ENCODE measurements at regions not wholly inside any gene's neighbourhood (a gene's known extent, or its start where the extent isn't known, plus 50 kb on each side); places are given as distances from the start of the nearest gene placed in this dataset.

DNA sequence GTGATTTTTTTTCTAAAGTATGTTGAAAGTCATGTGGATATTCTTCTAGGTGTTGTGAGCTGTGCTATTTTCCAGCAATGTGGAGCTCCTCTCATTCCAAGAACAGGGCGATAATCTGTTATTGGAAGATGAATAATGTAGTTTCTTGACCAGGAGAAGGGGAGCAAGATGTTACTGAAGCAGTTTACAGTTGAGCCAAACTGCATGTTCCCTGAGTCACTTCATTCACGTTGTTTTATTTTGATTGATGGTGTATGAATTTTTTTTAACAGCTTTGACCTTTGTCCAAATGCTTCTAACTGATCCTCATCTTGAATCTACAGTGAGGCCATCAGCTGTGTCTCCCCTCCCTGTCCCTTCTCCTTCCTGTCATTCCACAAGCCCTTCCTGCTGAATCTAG lies 277.1 kb upstream of the KLF6 start:
- Histone ChIP-seq H3T11ph (ENCODE audit: low read length) (no peak overlapping the region), H3K23me2 (ENCODE audit: insufficient read length, low read depth, low read length, poor library complexity, severe bottlenecking) (no peaks in the 10 kb centered on the region), H3K56ac (ENCODE audit: insufficient read length, low read depth, low read length) (no peak overlapping the region), H4K5ac (ENCODE audit: insufficient read length, low read depth, low read length) (no peak overlapping the region), H4K20me1 (ENCODE audit: control insufficient read depth, insufficient read depth, insufficient read length) (no peaks in the 10 kb centered on the region), H2BK15ac (ENCODE audit: low read depth, low read length) (no peak overlapping the region), H3K9me3 (ENCODE audit: control insufficient read depth, low read depth, low read length) (no peaks in the 10 kb centered on the region), H3K4ac (ENCODE audit: low read depth, low read length) (no peak overlapping the region), H2BK12ac (ENCODE audit: insufficient read length, low read depth, low read length) (no peak overlapping the region), H4K91ac (ENCODE audit: insufficient read length, low read depth, low read length) (no peak overlapping the region), H2AK5ac (ENCODE audit: insufficient read length, low read length) (no peak overlapping the region), H3K23ac (ENCODE audit: insufficient read length, low read depth, low read length) (no peak overlapping the region), H2AFZ (ENCODE audit: low read length) (no peak overlapping the region), H2BK20ac (ENCODE audit: low read depth, low read length, poor library complexity, severe bottlenecking) (no peak overlapping the region), H4K8ac (replicated peaks; ENCODE audit: insufficient read length, low read depth, low read length) (no peak overlapping the region), H2BK120ac (ENCODE audit: low read depth, low read length, poor library complexity, severe bottlenecking) (no peak overlapping the region), H2BK5ac (ENCODE audit: insufficient read length, low read length) (no peak overlapping the region), H3K27ac (ENCODE audit: insufficient read length, low read depth, low read length) (no peak overlapping the region), H3K79me2 (ENCODE audit: insufficient read depth, low read length) (no peaks in the 10 kb centered on the region), H3K18ac (ENCODE audit: insufficient read length, low read depth, low read length) (no peak overlapping the region), H3K79me1 (ENCODE audit: insufficient read depth, low read depth, low read length, poor library complexity, severe bottlenecking) (no peaks in the 10 kb centered on the region), H3K9ac (ENCODE audit: extremely low read depth, insufficient read length, low read length) (no peak overlapping the region), H3K4me2 (ENCODE audit: insufficient read depth, insufficient read length, low read length) (no peak overlapping the region), H3K27me3 (ENCODE audit: insufficient read depth, low read length) (no peaks in the 10 kb centered on the region), H3K4me1 (ENCODE audit: insufficient read depth, low read length) (no peaks in the 10 kb centered on the region), H3K14ac (ENCODE audit: insufficient read depth, low read length) (no peak overlapping the region)
- no peak overlapping the region for H3K4me3 Mint-ChIP-seq
- H3K27ac Mint-ChIP-seq, result no peak overlapping the region
- no CpG with 5 or more reads among the region's 2 CpGs for WGBS (ENCODE audit: extremely low coverage, insufficient read length, low lambda C conversion rate)
- H3K27me3 Mint-ChIP-seq (ENCODE audit: low read depth), result no peaks in the 10 kb centered on the region; the same call in 1 of the 2 replicates
- DNase-seq, result no peak
- no peaks in the 10 kb centered on the region for H3K9me3 Mint-ChIP-seq
- TF ChIP-seq, protein P1, sequence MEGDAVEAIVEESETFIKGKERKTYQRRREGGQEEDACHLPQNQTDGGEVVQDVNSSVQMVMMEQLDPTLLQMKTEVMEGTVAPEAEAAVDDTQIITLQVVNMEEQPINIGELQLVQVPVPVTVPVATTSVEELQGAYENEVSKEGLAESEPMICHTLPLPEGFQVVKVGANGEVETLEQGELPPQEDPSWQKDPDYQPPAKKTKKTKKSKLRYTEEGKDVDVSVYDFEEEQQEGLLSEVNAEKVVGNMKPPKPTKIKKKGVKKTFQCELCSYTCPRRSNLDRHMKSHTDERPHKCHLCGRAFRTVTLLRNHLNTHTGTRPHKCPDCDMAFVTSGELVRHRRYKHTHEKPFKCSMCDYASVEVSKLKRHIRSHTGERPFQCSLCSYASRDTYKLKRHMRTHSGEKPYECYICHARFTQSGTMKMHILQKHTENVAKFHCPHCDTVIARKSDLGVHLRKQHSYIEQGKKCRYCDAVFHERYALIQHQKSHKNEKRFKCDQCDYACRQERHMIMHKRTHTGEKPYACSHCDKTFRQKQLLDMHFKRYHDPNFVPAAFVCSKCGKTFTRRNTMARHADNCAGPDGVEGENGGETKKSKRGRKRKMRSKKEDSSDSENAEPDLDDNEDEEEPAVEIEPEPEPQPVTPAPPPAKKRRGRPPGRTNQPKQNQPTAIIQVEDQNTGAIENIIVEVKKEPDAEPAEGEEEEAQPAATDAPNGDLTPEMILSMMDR (conservative IDR thresholded peaks at IDR 0.05), result no peak
- H3K36me3 Mint-ChIP-seq (ENCODE audit: insufficient read depth in 1 of 3, low read depth in 3 of 3), result no peaks in the 10 kb centered on the region
- peaks cover 0 to 5% of the 10 kb centered on the region in 2 experiments; a peak in 2 of 4 replicates for H3K4me1 Mint-ChIP-seq
